Esophagus mucosa (tissue), 1 donor: ENCODE measurements at regions not wholly inside any gene's neighbourhood (a gene's known extent, or its start where the extent isn't known, plus 50 kb on each side); places are given as distances from the start of the nearest gene placed in this dataset.
"Not testable (repeated sequence)": the region's sequence is repeated elsewhere in the genome, so short reads cannot be mapped to it uniquely, and the experiment has no call there.

Experiments used
- ATAC-seq: fragments of 200-7000 bp; cut with Tn5 transposase; one replicate; pipeline ENCODE4 v1.9.1; 2020
- donor health status: DM: yes; HTN: yes; CAD: no.

- no peak for ATAC-seq
These were observed 194.4 kb upstream of the CCDC196 start for GRCh38 chr14:66291756-66292155.

DNA sequence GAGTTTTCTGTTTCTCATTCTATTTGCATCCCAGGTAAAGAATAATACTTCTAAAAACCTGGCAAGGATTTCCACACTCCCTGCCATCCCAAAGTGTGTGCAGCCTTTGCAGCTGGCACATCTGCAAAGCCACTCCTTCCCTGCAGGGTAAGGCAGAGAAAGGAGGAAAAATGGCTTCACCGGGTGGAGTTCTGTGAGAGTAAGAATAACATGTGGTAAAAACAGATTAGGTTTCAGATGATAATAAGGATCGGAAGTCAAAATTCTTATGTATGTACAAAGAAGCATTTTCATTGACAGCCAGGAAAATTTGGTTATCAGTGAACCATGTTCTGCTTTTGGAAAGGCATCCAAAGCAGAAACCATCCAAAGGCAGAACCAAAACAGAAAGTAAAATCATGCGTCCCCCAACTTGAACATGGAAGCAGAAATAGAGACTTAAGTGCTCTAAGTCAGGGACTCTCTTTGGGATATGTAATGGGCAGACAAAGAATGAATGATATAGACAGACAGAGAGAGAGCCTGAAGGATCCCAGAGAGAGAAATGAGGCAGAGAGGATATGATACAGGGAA is 192.6 kb upstream of the CCDC196 start:
- ATAC-seq, result no peak

GRCh38 chr14:66295386-66295785 is 190.8 kb upstream of the CCDC196 start:
- ATAC-seq, result no peak

DNA sequence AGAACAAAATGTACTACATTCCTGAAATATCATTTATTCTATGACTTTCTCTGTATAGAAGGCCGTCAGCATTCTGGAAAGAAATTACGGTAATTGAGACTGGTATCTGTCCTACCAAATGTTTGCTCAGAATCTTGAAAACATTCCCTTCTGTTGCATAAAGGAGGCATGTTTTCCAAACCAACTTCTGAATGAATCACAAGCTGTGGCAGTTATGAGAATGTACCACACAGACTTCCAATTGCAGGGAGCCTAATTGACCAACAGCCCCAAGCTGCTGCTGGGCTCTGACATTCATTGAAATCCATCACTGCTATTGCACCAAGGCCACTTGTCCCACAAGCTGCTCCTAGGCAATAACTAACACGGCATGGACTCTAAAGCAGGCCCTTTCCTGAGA is 185.3 kb upstream of the CCDC196 start:
- no peak for ATAC-seq

GRCh38 chr14:66306101-66306500 is 180.1 kb upstream of the CCDC196 start:
- ATAC-seq, result no peak

- ATAC-seq, result no peak
These were observed 175.1 kb upstream of the CCDC196 start for GRCh38 chr14:66311058-66311457.

DNA sequence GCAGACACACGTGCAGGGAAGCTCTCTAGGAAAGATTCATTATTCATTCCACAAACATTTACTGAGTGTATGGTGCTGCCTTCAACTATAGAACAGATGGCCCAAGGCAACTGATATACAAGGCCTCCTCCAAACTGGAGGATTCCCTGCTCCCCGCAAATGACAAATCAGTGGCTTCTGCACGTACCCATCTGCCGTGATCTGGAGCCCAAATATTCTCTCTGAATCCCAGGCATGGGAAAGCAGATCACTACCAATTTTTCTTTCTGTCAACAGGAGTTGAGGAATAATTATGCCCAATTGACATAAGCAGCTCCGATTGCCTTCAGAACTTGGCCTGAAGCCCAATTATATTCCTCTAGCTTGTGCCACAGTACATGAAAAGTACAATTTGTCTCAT is 174.2 kb upstream of the CCDC196 start:
- no peak for ATAC-seq

GRCh38 chr14:66312451-66312850 is 173.7 kb upstream of the CCDC196 start:
- no peak for ATAC-seq

- no peak for ATAC-seq
These were observed 171.1 kb upstream of the CCDC196 start for GRCh38 chr14:66315098-66315497.

GRCh38 chr14:66315548-66315947 is 170.6 kb upstream of the CCDC196 start:
- ATAC-seq, result no peak

GRCh38 chr14:66322564-66322963 is 163.6 kb upstream of the CCDC196 start:
- ATAC-seq, result no peak

- no peak for ATAC-seq
These were observed 155.9 kb upstream of the CCDC196 start for GRCh38 chr14:66330228-66330627.

GRCh38 chr14:66330916-66331315 is 155.3 kb upstream of the CCDC196 start:
- no peak for ATAC-seq

GRCh38 chr14:66333293-66333692 is 152.9 kb upstream of the CCDC196 start:
- not testable (repeated sequence) for ATAC-seq

- ATAC-seq, result no peak
These were observed 144.9 kb upstream of the CCDC196 start for GRCh38 chr14:66341239-66341638.

DNA sequence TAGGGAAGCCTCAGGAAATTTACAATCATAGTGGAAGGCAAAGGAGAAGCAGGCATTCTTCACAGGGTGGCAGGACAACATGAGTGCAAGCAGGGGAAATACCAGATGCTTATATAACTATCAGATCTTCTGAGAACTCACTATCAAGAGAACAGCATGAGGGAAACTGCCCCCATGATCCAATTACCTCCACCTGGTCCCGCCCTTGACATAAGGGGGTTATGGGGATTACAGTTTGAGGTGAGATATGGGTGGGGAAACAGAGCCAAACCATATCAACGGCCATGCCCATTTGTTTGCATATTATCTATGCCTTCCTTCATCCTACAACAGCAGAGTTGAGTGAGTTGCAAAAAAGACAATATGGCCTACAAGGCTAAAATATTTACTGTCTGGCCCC is 140.2 kb upstream of the CCDC196 start:
- ATAC-seq, result no peak

GRCh38 chr14:66351310-66351709 is 134.9 kb upstream of the CCDC196 start:
- ATAC-seq, result no peak

GRCh38 chr14:66359500-66359899 is 126.7 kb upstream of the CCDC196 start:
- no peak for ATAC-seq

DNA sequence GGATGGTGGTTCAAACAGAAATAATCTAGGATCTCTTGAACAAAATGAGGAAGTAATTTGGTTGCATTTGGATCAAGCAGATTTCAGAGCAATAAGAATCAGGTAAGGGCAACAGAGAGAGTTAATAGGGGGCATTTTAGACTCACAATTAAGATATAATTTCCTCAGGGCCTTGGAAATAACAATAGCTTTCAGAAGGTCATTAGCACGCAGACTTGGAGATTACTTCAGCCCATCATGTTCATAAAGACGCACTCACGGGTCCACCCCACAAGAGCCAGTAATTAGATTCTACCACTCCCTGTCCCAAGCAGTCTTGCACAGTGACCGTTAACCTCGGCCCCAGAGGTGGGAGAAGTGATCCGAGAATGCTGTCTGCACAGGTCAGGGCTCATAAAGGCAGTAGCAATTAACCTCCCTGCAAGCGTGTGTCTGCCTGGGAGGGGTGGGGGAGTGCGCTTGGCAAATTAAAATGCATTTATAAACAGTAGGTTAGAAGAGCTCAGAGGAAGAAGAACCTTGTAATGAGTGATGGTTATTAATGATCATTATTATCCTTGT is 125.7 kb upstream of the CCDC196 start:
- no peak for ATAC-seq

DNA sequence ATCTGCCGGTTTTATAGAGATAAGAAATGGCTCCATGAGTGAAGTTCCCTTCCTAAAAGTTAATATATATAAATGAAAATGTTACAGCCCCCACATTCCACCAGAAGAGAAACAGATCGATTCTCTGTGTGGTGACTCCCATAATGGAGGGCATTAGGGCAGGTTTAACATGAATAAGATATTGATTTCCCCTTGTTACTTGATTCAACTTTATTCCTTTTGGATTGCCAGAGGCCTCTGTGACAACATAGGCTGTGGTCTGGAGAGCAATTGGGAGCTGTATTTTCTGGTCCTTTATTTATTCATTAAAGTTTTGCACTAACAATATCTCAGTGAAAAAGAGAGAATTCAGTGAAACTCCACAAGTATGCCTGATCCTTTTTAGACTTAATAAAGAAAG is 125.2 kb upstream of the CCDC196 start:
- ATAC-seq, result no peak

- ATAC-seq, result no peak
These were observed 120.8 kb upstream of the CCDC196 start for GRCh38 chr14:66365388-66365787.

GRCh38 chr14:66369157-66369697 is 116.9 kb upstream of the CCDC196 start:
- no peak for ATAC-seq

DNA sequence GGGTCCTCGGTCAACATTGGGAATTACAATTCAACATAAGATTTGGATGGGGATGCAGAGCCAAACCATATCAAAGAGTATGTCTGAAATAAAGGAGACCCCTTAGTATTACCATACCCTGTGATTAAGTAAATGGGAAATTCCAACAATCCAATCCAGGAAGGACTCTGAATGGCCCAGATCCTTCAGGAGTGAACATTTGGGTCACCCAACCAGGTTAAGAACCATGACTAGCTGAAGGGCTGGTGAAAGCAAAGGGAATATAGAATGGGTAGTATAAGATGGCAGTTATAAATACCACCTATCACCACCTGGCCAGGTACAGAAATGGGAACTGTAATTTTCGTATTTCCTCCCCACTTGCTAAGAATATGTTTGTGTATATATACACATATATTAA is 114.4 kb upstream of the CCDC196 start:
- no peak for ATAC-seq

DNA sequence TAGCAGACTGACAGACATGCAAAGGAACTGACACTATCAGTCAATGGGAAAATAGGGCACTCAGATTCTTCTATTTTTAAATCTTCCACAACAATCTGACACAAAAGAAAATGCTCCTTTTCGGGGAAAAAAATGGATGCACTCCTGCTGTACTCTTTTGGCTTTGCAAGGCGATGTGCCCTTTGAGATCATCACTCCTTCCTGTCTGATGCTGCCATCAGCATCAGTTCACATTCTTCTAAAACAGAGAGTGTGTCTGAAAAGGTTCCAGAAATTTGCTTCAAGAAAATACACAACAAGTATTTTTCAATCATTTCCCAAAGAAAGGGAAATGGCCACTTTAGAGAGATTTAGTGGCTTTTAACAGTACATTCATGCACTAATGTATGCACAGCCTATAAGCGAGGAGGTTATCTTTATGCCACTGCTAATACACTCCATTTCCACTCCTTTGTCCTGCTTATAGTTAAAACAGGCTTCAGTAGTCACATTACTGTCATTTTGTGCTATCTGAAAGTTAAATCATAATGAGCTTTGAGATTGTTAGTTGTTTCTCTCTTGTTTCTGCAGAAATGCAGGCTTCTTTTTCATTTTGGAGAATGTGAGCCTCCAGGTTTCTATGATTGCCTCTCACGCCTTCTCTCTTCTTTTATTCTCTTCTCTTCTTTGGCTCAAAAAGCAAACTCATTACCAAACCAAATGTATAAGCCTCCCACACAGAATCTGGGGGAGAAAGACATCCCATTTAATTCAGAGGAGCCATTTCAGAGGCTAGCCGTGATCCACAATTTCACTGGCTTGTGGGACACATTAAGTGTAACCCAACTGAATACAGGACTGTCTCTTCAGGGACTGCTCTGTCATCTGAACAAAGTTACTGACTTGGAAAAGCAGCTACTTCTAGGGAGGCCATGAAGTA is 110.9 kb upstream of the CCDC196 start:
- no peak for ATAC-seq
